Psoas muscle (tissue), 7 donors: ENCODE measurements at regions not wholly inside any gene's neighbourhood (a gene's known extent, or its start where the extent isn't known, plus 50 kb on each side); places are given as distances from the start of the nearest gene placed in this dataset.

Source experiments
- ATAC-seq, 4 donors: fragments of 200-7000 bp; cut with Tn5 transposase; one replicate each; pipeline ENCODE4 v1.9.1; 2020; ENCODE audit warnings: moderate library complexity in 3 of 4, mild to moderate bottlenecking in 2 of 4
- DNase-seq, 2 donors: peaks; one replicate each; pipeline ENCODE4 v3.0.0-alpha.2; 2020
- H3K27ac ChIP-seq: fragments of 200-600 bp; one replicate; pipeline ENCODE4 v1.8.0; 2022
- H3K27me3 ChIP-seq, 3 donors: fragments of 200-600 bp in 1 of 3; one replicate each; pipeline versions ENCODE4 v1.6.1 to v1.8.0; 2013 to 2022; ENCODE audit warnings: low read length in 2 of 3, mild to moderate bottlenecking in 2 of 3, moderate library complexity in 1 of 3; ENCODE audit not compliant: insufficient read depth in 3 of 3
- H3K36me3 ChIP-seq, 2 donors: fragments of 200-600 bp in 1 of 2; one replicate each; pipeline versions ENCODE4 v1.6.1 to v1.8.0; 2013 to 2022; ENCODE audit warnings: low read depth in 1 of 2, mild to moderate bottlenecking in 1 of 2, moderate library complexity in 1 of 2; ENCODE audit not compliant: insufficient read depth in 1 of 2
- H3K4me1 ChIP-seq: fragments of 200-600 bp; one replicate; pipeline ENCODE4 v1.8.0; 2022
- H3K4me3 ChIP-seq: fragments of 200-600 bp; one replicate; pipeline ENCODE4 v1.8.0; 2022; ENCODE audit warnings: mild to moderate bottlenecking
- H3K9me3 ChIP-seq: fragments of 200-600 bp; one replicate; pipeline ENCODE4 v1.8.0; 2022
- CTCF ChIP-seq: fragments of 200-600 bp; IDR thresholded peaks from one replicate; pipeline ENCODE4 v1.8.0; 2022; ENCODE audit warnings: antibody characterized with exemption
- WGBS, 3 donors: extraction: QIAGEN DNeasy Blood & Tissue Kit; methylation state at CpG; one replicate each; pipeline versions ENCODE4 v1.1.6 to v1.1.7; 2013; 5-methylcytosine and 5-hydroxymethylcytosine counted together
- intact Hi-C, 2 donors: fragments of 100-400 bp; cut with DNase I; formaldehyde crosslinking; loops; one replicate each; pipeline versions ENCODE4 v1.11.0 to v1.14.2; 2022
- donor health status: healthy with polysubstance abuse.
- donor health status: DM: no; HTN: no; CAD: no; lungs with moderate emphysema.
- donor health status: Bipolar disorder and iron deficiency.
- donor health status: healthy.
- donor health status: DM: yes; HTN: yes; CAD: no.
- donor health status: DM: no; HTN: no; CAD: no.
- donor health status: DM: yes; HTN: yes; CAD: no.

DNA sequence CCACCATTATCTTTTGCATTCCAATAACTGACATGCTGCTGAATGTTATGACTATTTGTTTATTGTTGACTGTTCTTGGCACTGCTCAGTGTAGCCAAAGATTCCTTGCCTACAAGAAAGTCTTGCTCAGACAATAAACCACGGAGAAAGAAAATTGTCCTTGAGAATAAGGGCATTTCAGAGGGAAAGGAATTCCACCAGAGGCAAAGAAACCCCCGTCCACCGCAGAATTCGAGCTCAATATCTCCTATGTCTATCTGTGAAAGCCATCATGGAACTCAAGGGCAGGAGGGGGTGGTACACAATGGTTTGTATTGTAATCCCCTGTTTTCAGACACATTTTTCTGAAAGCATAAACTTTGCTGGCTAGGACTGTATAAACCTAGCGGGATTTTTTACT is 70.3 kb upstream of the ADAMTS16 start:
- WGBS, 3 donors: 59 to 74% (median 69%) methylated on average over 5 of the region's 5 CpGs
- Histone ChIP-seq H3K27ac (no peak overlapping the region), H3K27me3 (peaks cover 0 to 2% (median 0%) of the 10 kb centered on the region in 3 donors), H3K4me1 (no peaks in the 10 kb centered on the region), H3K36me3 (no peaks in the 10 kb centered on the region), H3K4me3 (no peak overlapping the region), H3K9me3 (no peaks in the 10 kb centered on the region)
- ATAC-seq: no peak
- no peak for TF ChIP-seq CTCF
- intact Hi-C loops: no loop called here
- DNase-seq: no peak

GRCh38 chr5:5071554-5071953 is 68.6 kb upstream of the ADAMTS16 start:
- 81 to 84% (median 82%) methylated on average over 5 of the region's 5 CpGs for WGBS, 3 donors
- TF ChIP-seq CTCF: no peak
- H3K36me3 ChIP-seq: no peaks in the 10 kb centered on the region
- no peaks in the 10 kb centered on the region for H3K9me3 ChIP-seq
- H3K4me1 ChIP-seq: no peaks in the 10 kb centered on the region
- ATAC-seq: no peak
- H3K27ac ChIP-seq: no peak overlapping the region
- DNase-seq: no peak
- intact Hi-C loops: no loop called here
- H3K4me3 ChIP-seq: no peak overlapping the region
- H3K27me3 ChIP-seq: peaks cover 0 to 2% (median 0%) of the 10 kb centered on the region in 3 donors

- Histone ChIP-seq H3K36me3 (no peaks in the 10 kb centered on the region), H3K27ac (no peak overlapping the region), H3K4me1 (no peaks in the 10 kb centered on the region), H3K4me3 (no peak overlapping the region), H3K9me3 (no peaks in the 10 kb centered on the region), H3K27me3 (peaks cover 0 to 2% (median 0%) of the 10 kb centered on the region in 3 donors)
- DNase-seq: no peak
- 65 to 79% (median 77%) methylated on average over 1 of the region's 1 CpG for WGBS, 3 donors
- no peak for ATAC-seq
- no peak for TF ChIP-seq CTCF
- intact Hi-C loops: no loop called here
These were observed 62.9 kb upstream of the ADAMTS16 start for GRCh38 chr5:5077236-5077635.

- intact Hi-C loops: no loop called here
- WGBS, 3 donors: 73 to 74% (median 73%) methylated on average over 9 of the region's 9 CpGs
- Histone ChIP-seq H3K36me3 (no peaks in the 10 kb centered on the region), H3K9me3 (no peaks in the 10 kb centered on the region), H3K27ac (no peak overlapping the region), H3K27me3 (no peaks in the 10 kb centered on the region), H3K4me3 (no peak overlapping the region), H3K4me1 (no peaks in the 10 kb centered on the region)
- ATAC-seq: no peak
- TF ChIP-seq CTCF: no peak
- DNase-seq: no peak
These were observed 61.9 kb upstream of the ADAMTS16 start for GRCh38 chr5:5078009-5078897.
